ENCODE measurements at regions not wholly inside any gene's neighbourhood (a gene's known extent, or its start where the extent isn't known, plus 50 kb on each side); places are given as distances from the start of the nearest gene placed in this dataset.

DNA sequence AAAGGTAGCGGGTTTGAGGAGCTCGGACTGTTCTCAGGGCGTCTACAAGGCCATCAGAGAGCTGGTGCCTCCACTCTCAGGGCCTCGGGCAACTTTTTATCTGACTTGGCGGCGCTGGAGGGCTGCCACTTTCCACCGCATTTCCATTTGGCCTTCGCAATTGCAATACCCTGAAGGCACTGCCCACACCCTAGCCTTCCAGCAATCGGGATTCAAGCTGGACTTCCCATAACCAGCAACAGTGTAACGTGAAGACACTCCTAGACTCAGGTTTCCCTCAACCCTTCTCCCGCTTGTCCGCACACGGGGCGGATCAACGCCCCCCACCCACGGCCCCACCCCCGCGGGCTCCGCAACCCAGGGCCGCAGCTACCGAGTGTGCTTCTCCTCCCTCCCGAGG is 50.2 kb upstream of the BCOR start:
- no peak for DNase-seq (ENCODE audit: low spot score)

Data from ecto neural progenitor cell (in vitro differentiated cells).